Uterus (tissue), 2 donors: ENCODE measurements at regions not wholly inside any gene's neighbourhood (a gene's known extent, or its start where the extent isn't known, plus 50 kb on each side); places are given as distances from the start of the nearest gene placed in this dataset.
"Not testable (repeated sequence)": the region's sequence is repeated elsewhere in the genome, so short reads cannot be mapped to it uniquely, and the experiment has no call there.

ENCODE experiments used
- CTCF ChIP-seq, 4 experiments: fragments of 200-600 bp in 2 of 4; fragments of 450-650 bp in 2 of 4; sonication (generic) in 2 of 4; IDR thresholded peaks; one replicate each; pipeline ENCODE4 v1.5.1; 2016 to 2019; ENCODE audit warnings: antibody characterized with exemption in 4 of 4, mild to moderate bottlenecking in 2 of 4, moderate library complexity in 1 of 4
- POLR2A ChIP-seq, 2 donors: fragments of 450-650 bp; IDR thresholded peaks; one replicate each; pipeline ENCODE4 v1.6.1; 2016; ENCODE audit warnings: antibody characterized with exemption in 2 of 2, mild to moderate bottlenecking in 1 of 2, moderate library complexity in 1 of 2

GRCh38 chr20:40955826-40956225, 72.8 kb upstream of the TOP1 start:
- TF ChIP-seq CTCF, POLR2A (IDR thresholded peaks at IDR 0.05): not testable (repeated sequence)
